Loucy (cell line): ENCODE measurements at regions not wholly inside any gene's neighbourhood (a gene's known extent, or its start where the extent isn't known, plus 50 kb on each side); places are given as distances from the start of the nearest gene placed in this dataset.
"Not testable (repeated sequence)": the region's sequence is repeated elsewhere in the genome, so short reads cannot be mapped to it uniquely, and the experiment has no call there.

Experiments
- H2AFZ ChIP-seq: fragments of 200-600 bp; sonication (generic); 2 replicates; pipeline ENCODE4 v1.6.0; 2016; ENCODE audit warnings: antibody characterized with exemption, mild to moderate bottlenecking, low read length, moderate library complexity
- H3F3A ChIP-seq: fragments of 200-600 bp; 2 replicates; pipeline ENCODE4 v1.6.0; 2016; ENCODE audit warnings: antibody characterized with exemption, low read depth, mild to moderate bottlenecking
- H3K27me3 ChIP-seq: fragments of 200-600 bp; sonication (generic); 2 replicates; pipeline ENCODE4 v1.6.1; 2014; ENCODE audit warnings: low read length, mild to moderate bottlenecking; ENCODE audit not compliant: insufficient read depth, poor library complexity, severe bottlenecking
- H3K36me3 ChIP-seq: fragments of 200-600 bp; sonication (generic); 2 replicates; pipeline ENCODE4 v1.6.1; 2016; ENCODE audit warnings: low read length; ENCODE audit not compliant: insufficient read depth
- H3K4me1 ChIP-seq: fragments of 200-600 bp; sonication (generic); 2 replicates; pipeline ENCODE4 v1.5.1; 2014; ENCODE audit warnings: low read length, mild to moderate bottlenecking; ENCODE audit not compliant: insufficient read depth, poor library complexity, severe bottlenecking
- H3K4me2 ChIP-seq: fragments of 200-600 bp; sonication (generic); 2 replicates; pipeline ENCODE4 v1.6.0; 2014; ENCODE audit warnings: antibody characterized with exemption, low read length, low read depth, mild to moderate bottlenecking; ENCODE audit not compliant: poor library complexity, severe bottlenecking
- H3K4me3 ChIP-seq: fragments of 200-600 bp; sonication (generic); 2 replicates; pipeline ENCODE4 v1.5.1; 2014; ENCODE audit warnings: low read length, mild to moderate bottlenecking, mixed read lengths; ENCODE audit not compliant: poor library complexity, severe bottlenecking
- H3K79me2 ChIP-seq: fragments of 200-600 bp; sonication (generic); 2 replicates; pipeline ENCODE4 v1.6.1; 2014; ENCODE audit warnings: low read length; ENCODE audit not compliant: insufficient read depth
- H3K9ac ChIP-seq: fragments of 200-600 bp; sonication (generic); 2 replicates; pipeline ENCODE4 v1.6.0; 2014; ENCODE audit warnings: mild to moderate bottlenecking, low read depth, low read length, moderate library complexity; ENCODE audit not compliant: poor library complexity, severe bottlenecking
- H3K9me2 ChIP-seq: fragments of 200-600 bp; sonication (generic); replicated peaks from 2 replicates; pipeline ENCODE4 v1.6.1; 2016; ENCODE audit warnings: low read depth, low read length, mixed read lengths
- H3K9me3 ChIP-seq: fragments of 200-600 bp; sonication (generic); 2 replicates; pipeline ENCODE4 v1.6.1; 2014; ENCODE audit warnings: mild to moderate bottlenecking, antibody characterized with exemption, low read length, low read depth; ENCODE audit not compliant: insufficient read depth
- H4K20me1 ChIP-seq: fragments of 200-600 bp; sonication (generic); 2 replicates; pipeline ENCODE4 v1.6.0; 2014; ENCODE audit warnings: antibody characterized with exemption, low read length, mild to moderate bottlenecking; ENCODE audit not compliant: insufficient read depth, poor library complexity, severe bottlenecking

DNA sequence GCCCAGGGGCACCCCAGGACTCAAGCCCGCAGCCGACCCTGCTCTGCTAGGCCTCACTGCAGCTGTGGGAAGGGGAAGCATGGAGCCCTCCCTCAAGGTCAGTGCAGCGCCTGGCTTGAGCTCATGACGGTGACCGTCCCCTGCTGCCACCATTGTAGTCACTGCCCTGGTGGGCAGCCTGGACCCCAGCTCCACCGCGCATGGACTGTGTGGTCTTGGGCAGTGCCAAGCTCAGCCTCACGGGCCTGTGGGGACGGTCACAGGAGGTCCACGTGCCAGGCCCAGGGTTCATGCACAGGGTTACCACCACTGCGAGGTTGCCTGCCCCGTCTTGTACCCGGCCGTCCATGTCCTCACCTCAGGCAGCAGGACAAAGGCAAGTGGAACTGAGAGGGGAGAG is 342.9 kb downstream of the ADGRD1 start:
- H4K20me1 ChIP-seq, H3K9me2 ChIP-seq, H3K27me3 ChIP-seq, H3K9ac ChIP-seq, H3K4me3 ChIP-seq, H3K4me1 ChIP-seq, H3K9me3 ChIP-seq, H2AFZ ChIP-seq, H3K36me3 ChIP-seq, H3K79me2 ChIP-seq, H3F3A ChIP-seq, H3K4me2 ChIP-seq: not testable (repeated sequence)

DNA sequence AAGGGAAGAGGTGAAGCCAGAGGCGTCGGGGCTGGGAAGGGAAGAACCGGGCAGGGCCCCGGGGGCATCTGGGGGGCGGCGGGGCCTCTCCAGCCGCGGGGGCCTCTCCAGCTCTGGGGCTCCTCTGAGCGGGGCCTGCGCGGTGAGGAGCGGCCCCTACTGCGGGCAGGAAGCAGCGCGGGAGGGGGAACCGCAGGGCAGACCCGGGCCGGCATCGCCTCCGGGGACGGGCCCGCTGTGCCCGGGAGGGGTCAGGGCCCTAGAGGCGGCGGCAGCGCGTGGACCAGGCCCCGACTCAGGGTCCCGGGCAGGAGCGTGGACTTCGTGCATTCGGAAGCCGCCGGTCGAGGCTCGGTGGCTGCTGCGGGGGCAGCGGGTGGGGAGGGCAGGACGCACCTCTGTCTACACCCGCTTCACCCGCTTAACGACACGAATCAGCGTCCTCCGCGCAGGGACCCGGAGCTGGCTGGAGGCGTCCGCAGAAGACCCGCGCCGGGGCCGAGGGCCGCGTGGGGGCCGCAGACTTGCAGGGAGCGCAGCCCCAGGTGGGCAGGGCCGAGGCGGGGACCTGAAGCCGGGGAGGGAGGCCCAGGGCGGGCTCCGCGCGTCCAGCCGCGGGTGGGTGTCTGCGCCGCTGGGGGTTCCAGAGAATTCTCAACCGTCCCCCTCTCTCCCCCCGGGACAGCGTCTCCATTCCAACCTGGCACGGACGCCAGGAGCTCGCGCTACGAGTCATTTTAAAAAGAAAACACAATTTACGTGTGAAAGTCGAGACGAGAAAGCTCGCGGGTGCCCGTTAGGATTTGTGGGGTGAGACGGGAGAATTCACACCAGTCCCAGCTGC is 345.0 kb downstream of the ADGRD1 start:
- not testable (repeated sequence) for H4K20me1 ChIP-seq, H3K9ac ChIP-seq, H2AFZ ChIP-seq, H3K4me1 ChIP-seq, H3K79me2 ChIP-seq, H3K4me2 ChIP-seq, H3K27me3 ChIP-seq, H3K9me3 ChIP-seq, H3K4me3 ChIP-seq, H3K9me2 ChIP-seq, H3F3A ChIP-seq, H3K36me3 ChIP-seq

DNA sequence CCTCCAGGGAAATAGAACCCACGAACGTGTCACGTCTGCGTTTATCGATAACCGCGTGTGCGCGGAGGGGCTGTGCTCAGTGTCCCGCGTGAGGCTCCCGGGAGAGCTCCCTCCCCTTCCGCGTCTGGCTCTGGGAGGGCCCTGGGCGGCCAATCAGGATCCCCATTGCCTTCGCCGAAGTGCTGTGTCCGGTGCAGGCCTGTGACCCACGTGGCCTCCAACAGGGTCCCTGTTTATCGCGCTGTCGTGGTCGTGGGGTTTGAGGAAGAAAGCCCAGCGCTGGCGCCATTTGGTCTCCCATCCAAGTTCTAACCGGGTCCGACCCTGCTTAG is 345.6 kb downstream of the ADGRD1 start:
- not testable (repeated sequence) for H3K79me2 ChIP-seq, H3K36me3 ChIP-seq, H3K9ac ChIP-seq, H3K9me3 ChIP-seq, H3K27me3 ChIP-seq, H3K9me2 ChIP-seq, H2AFZ ChIP-seq, H3K4me1 ChIP-seq, H4K20me1 ChIP-seq, H3K4me3 ChIP-seq, H3F3A ChIP-seq, H3K4me2 ChIP-seq

DNA sequence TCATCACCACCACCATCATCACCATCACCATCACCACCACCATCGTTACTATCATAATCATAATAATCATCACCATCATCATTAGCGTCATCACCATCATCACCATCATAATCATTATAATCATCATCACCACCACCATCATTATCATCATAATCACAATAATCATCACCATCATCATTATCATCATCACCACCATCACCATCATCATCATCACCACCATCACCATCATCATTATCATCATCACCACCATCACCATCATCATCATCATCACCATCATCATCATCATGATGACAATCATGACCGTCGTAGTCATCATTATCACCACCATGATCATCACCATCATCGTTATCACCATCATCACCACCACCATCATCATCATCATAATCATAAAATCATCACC is 349.9 kb downstream of the ADGRD1 start:
- H3K9ac ChIP-seq, result not testable (repeated sequence)

DNA sequence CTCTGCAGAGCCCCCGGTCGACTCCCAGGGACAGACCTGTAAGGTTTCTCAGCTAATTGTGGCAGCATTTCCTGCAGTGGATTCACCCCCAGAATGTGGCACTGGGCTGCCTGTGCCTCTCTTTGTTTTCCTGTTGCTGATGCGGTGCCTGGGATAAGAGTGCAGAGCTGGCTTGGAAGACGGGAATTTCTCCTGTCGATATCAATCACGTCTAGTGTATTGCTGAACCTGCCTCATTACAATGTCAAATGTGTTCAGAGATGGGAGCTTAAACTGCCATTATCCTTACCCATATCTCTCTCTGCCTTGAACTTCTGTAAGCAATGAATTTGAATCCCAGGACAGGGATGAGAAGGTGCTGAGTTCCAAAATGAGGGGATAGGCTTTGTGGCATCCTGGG is 350.9 kb downstream of the ADGRD1 start:
- not testable (repeated sequence) for H3K4me2 ChIP-seq, H3K9ac ChIP-seq, H3K9me2 ChIP-seq, H3F3A ChIP-seq, H3K4me1 ChIP-seq, H3K36me3 ChIP-seq, H3K27me3 ChIP-seq, H3K79me2 ChIP-seq, H4K20me1 ChIP-seq, H3K4me3 ChIP-seq, H3K9me3 ChIP-seq, H2AFZ ChIP-seq

More for the DNA sequence above, 349.9 kb downstream of the ADGRD1 start:
- H3K4me1 ChIP-seq, H3K4me3 ChIP-seq, H3K4me2 ChIP-seq, H3F3A ChIP-seq, H3K36me3 ChIP-seq, H3K9me2 ChIP-seq, H3K9me3 ChIP-seq, H3K27me3 ChIP-seq, H3K79me2 ChIP-seq, H2AFZ ChIP-seq, H4K20me1 ChIP-seq: not testable (repeated sequence)
